GM23338 (cell line): ENCODE measurements at regions not wholly inside any gene's neighbourhood (a gene's known extent, or its start where the extent isn't known, plus 50 kb on each side); places are given as distances from the start of the nearest gene placed in this dataset.

Experiments used
- ATAC-seq: fragments of 200-7000 bp; cut with Tn5 transposase; 3 replicates; pipeline ENCODE4 v1.9.1; 2020
- DNase-seq: peaks from one replicate; pipeline ENCODE4 v3.0.0-alpha.2; 2015; ENCODE audit warnings: low spot score
- H2AFZ ChIP-seq: fragments of 200-600 bp; sonication (generic); 2 replicates; pipeline ENCODE4 v1.8.0; 2016; ENCODE audit warnings: antibody characterized with exemption, mild to moderate bottlenecking, moderate library complexity
- H3F3A ChIP-seq: fragments of 200-600 bp; sonication (generic); replicated peaks from 2 replicates; pipeline ENCODE4 v1.8.0; 2017; ENCODE audit warnings: antibody characterized with exemption, mixed run types, low read depth
- H3K27ac ChIP-seq: fragments of 200-600 bp; sonication (generic); 2 replicates; pipeline ENCODE4 v1.6.1; 2016; ENCODE audit warnings: low read depth
- H3K27me3 ChIP-seq: fragments of 200-600 bp; sonication (generic); 2 replicates; pipeline ENCODE4 v1.8.0; 2016; ENCODE audit warnings: mild to moderate bottlenecking, mixed run types, moderate library complexity; ENCODE audit not compliant: insufficient read depth
- H3K36me3 ChIP-seq: fragments of 200-600 bp; sonication (generic); 2 replicates; pipeline ENCODE4 v1.8.0; 2016; ENCODE audit warnings: mild to moderate bottlenecking; ENCODE audit not compliant: insufficient read depth
- H3K4me1 ChIP-seq: fragments of 200-600 bp; sonication (generic); 2 replicates; pipeline ENCODE4 v1.8.0; 2016; ENCODE audit warnings: mild to moderate bottlenecking, moderate library complexity; ENCODE audit not compliant: insufficient read depth
- H3K4me2 ChIP-seq: fragments of 200-600 bp; sonication (generic); 2 replicates; pipeline ENCODE4 v1.7.1; 2017; ENCODE audit warnings: mixed run types
- H3K4me3 ChIP-seq: fragments of 200-600 bp; sonication (generic); 2 replicates; pipeline ENCODE4 v1.6.1; 2016; ENCODE audit warnings: mixed run types
- H3K79me2 ChIP-seq: fragments of 200-600 bp; sonication (generic); replicated peaks from 2 replicates; pipeline ENCODE4 v1.8.0; 2017; ENCODE audit warnings: mild to moderate bottlenecking; ENCODE audit not compliant: insufficient read depth
- H3K9me2 ChIP-seq: fragments of 200-600 bp; sonication (generic); 2 replicates; pipeline ENCODE4 v1.8.0; 2017; ENCODE audit not compliant: insufficient read depth
- H4K20me1 ChIP-seq: fragments of 200-600 bp; sonication (generic); replicated peaks from 2 replicates; pipeline ENCODE4 v1.8.0; 2017; ENCODE audit warnings: mild to moderate bottlenecking; ENCODE audit not compliant: insufficient read depth
- H3K27ac Mint-ChIP-seq: 2 replicates; pipeline ENCODE4 v1.8.0; 2020; ENCODE audit warnings: inconsistent platforms, mild to moderate bottlenecking, moderate library complexity, mixed read lengths
- H3K27me3 Mint-ChIP-seq: 3 replicates; pipeline ENCODE4 v1.8.0; 2022; ENCODE audit warnings: low read depth, mild to moderate bottlenecking, moderate library complexity, mixed read lengths, inconsistent platforms; ENCODE audit not compliant: insufficient read depth, poor library complexity
- H3K36me3 Mint-ChIP-seq: 3 replicates; pipeline ENCODE4 v1.8.0; 2021; ENCODE audit warnings: low read depth, mild to moderate bottlenecking, inconsistent platforms, moderate library complexity, mixed read lengths
- H3K4me1 Mint-ChIP-seq: 3 replicates; pipeline ENCODE4 v1.8.0; 2020; ENCODE audit warnings: mild to moderate bottlenecking, inconsistent platforms, mixed read lengths
- H3K4me3 Mint-ChIP-seq: 3 replicates; pipeline ENCODE4 v1.8.0; 2021; ENCODE audit warnings: moderate library complexity, mild to moderate bottlenecking, inconsistent platforms, mixed read lengths
- H3K9me3 Mint-ChIP-seq: 3 replicates; pipeline ENCODE4 v1.8.0; 2020; ENCODE audit warnings: moderate library complexity, mild to moderate bottlenecking, inconsistent platforms, mixed read lengths
- CREB1 ChIP-seq: fragments of 250-450 bp; sonication (Bioruptor Pico); IDR thresholded peaks from 2 replicates; pipeline ENCODE4 v1.5.0; 2020; ENCODE audit warnings: low read depth, mild to moderate bottlenecking, moderate library complexity
- EZH2 ChIP-seq: fragments of 200-600 bp; sonication (generic); IDR thresholded peaks from one replicate; pipeline ENCODE4 v1.8.0; 2017; ENCODE audit warnings: antibody characterized with exemption, mild to moderate bottlenecking, low read depth; ENCODE audit not compliant: unreplicated experiment
- EZH2phosphoT487 ChIP-seq: fragments of 200-600 bp; sonication (generic); IDR thresholded peaks from one replicate; pipeline ENCODE4 v1.8.1; 2018; ENCODE audit warnings: antibody characterized with exemption; ENCODE audit not compliant: unreplicated experiment
- JUNB ChIP-seq: IDR thresholded peaks from one replicate; pipeline ENCODE4 v1.6.1; 2016; ENCODE audit warnings: antibody characterized with exemption; ENCODE audit not compliant: unreplicated experiment
- NANOG ChIP-seq: IDR thresholded peaks from 2 replicates; pipeline ENCODE4 v1.6.1; 2016; ENCODE audit warnings: antibody characterized with exemption, borderline replicate concordance
- POLR2AphosphoS5 ChIP-seq: IDR thresholded peaks from 2 replicates; pipeline ENCODE4 v1.6.1; 2016; ENCODE audit warnings: antibody characterized with exemption, low read depth
- STAT1 ChIP-seq: IDR thresholded peaks from one replicate; pipeline ENCODE4 v1.6.1; 2016; ENCODE audit warnings: antibody characterized with exemption; ENCODE audit not compliant: unreplicated experiment
- ZNF114 ChIP-seq: fragments of 250-450 bp; sonication (Bioruptor Pico); IDR thresholded peaks from 2 replicates; pipeline ENCODE4 v1.5.0; 2020; ENCODE audit warnings: mild to moderate bottlenecking, moderate library complexity
- ZNF331 ChIP-seq: fragments of 250-450 bp; sonication (Bioruptor Pico); IDR thresholded peaks from 2 replicates; pipeline ENCODE4 v1.5.0; 2020; ENCODE audit warnings: low read depth, mild to moderate bottlenecking, moderate library complexity
- TF ChIP-seq, protein P1 (sequence below): IDR thresholded peaks from one replicate; pipeline ENCODE4 v1.6.1; 2018; ENCODE audit warnings: antibody characterized with exemption; ENCODE audit not compliant: unreplicated experiment
- TF ChIP-seq, protein P2 (sequence below): IDR thresholded peaks from 2 replicates; pipeline ENCODE4 v1.6.1; 2016; ENCODE audit warnings: antibody characterized with exemption
- TF ChIP-seq, protein P3 (sequence below), 2 experiments: fragments of 200-600 bp in 1 of 2; sonication (generic) in 1 of 2; conservative IDR thresholded peaks; 2 replicates each; pipeline versions ENCODE4 v1.5.1 to v1.6.1; 2016 to 2017; ENCODE audit warnings: antibody characterized with exemption in 2 of 2, low read depth in 2 of 2, mild to moderate bottlenecking in 2 of 2, moderate library complexity in 1 of 2
- TF ChIP-seq, protein P4 (sequence below): fragments of 250-450 bp; sonication (Bioruptor Pico); IDR thresholded peaks from 2 replicates; pipeline ENCODE4 v1.5.0; 2020; ENCODE audit warnings: mild to moderate bottlenecking, moderate library complexity

DNA sequence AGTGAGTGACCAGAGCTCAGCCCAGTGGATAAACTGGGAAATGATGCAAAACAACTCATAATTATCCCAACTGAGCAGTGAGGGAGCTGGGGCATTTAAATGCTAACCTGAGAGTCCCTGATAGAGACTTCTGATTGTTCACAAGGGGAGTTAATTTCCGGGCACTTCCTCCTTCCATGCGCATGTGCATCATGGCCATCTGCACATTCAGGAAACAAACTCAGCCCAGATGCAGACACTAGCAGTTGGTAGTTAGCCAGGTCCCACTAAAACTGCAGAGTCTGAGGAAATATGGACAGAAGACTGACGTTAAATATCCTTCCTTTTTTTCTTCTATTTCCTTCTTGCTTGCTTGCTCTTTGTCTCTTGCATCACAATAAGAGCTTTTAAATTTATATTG is 852.1 kb upstream of the LRRC4C start:
- no peaks in the 10 kb centered on the region for H3F3A ChIP-seq
- DNase-seq: no peak
- H3K4me2 ChIP-seq: no peak overlapping the region
- no peak overlapping the region for H3K27ac ChIP-seq
- peaks cover 13% of the 10 kb centered on the region; the same call in 1 of the 2 replicates for H3K9me2 ChIP-seq
- H3K27me3 ChIP-seq: no peaks in the 10 kb centered on the region
- H3K36me3 Mint-ChIP-seq: peaks cover 6% of the 10 kb centered on the region; the same call in 1 of the 3 replicates
- H3K36me3 ChIP-seq: no peaks in the 10 kb centered on the region
- H3K9me3 Mint-ChIP-seq: peaks cover 70% of the 10 kb centered on the region
- no peak overlapping the region for H3K4me3 ChIP-seq
- ATAC-seq: no peak
- no peak for TF ChIP-seq EZH2
- no peak for TF ChIP-seq POLR2AphosphoS5
- TF ChIP-seq JUNB: no peak
- no peak for TF ChIP-seq EZH2phosphoT487
- no peak for TF ChIP-seq ZNF114
- TF ChIP-seq, protein P1, sequence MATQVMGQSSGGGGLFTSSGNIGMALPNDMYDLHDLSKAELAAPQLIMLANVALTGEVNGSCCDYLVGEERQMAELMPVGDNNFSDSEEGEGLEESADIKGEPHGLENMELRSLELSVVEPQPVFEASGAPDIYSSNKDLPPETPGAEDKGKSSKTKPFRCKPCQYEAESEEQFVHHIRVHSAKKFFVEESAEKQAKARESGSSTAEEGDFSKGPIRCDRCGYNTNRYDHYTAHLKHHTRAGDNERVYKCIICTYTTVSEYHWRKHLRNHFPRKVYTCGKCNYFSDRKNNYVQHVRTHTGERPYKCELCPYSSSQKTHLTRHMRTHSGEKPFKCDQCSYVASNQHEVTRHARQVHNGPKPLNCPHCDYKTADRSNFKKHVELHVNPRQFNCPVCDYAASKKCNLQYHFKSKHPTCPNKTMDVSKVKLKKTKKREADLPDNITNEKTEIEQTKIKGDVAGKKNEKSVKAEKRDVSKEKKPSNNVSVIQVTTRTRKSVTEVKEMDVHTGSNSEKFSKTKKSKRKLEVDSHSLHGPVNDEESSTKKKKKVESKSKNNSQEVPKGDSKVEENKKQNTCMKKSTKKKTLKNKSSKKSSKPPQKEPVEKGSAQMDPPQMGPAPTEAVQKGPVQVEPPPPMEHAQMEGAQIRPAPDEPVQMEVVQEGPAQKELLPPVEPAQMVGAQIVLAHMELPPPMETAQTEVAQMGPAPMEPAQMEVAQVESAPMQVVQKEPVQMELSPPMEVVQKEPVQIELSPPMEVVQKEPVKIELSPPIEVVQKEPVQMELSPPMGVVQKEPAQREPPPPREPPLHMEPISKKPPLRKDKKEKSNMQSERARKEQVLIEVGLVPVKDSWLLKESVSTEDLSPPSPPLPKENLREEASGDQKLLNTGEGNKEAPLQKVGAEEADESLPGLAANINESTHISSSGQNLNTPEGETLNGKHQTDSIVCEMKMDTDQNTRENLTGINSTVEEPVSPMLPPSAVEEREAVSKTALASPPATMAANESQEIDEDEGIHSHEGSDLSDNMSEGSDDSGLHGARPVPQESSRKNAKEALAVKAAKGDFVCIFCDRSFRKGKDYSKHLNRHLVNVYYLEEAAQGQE: no peak
- TF ChIP-seq, protein P2, sequence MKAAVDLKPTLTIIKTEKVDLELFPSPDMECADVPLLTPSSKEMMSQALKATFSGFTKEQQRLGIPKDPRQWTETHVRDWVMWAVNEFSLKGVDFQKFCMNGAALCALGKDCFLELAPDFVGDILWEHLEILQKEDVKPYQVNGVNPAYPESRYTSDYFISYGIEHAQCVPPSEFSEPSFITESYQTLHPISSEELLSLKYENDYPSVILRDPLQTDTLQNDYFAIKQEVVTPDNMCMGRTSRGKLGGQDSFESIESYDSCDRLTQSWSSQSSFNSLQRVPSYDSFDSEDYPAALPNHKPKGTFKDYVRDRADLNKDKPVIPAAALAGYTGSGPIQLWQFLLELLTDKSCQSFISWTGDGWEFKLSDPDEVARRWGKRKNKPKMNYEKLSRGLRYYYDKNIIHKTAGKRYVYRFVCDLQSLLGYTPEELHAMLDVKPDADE: no peak
- TF ChIP-seq, protein P3, sequence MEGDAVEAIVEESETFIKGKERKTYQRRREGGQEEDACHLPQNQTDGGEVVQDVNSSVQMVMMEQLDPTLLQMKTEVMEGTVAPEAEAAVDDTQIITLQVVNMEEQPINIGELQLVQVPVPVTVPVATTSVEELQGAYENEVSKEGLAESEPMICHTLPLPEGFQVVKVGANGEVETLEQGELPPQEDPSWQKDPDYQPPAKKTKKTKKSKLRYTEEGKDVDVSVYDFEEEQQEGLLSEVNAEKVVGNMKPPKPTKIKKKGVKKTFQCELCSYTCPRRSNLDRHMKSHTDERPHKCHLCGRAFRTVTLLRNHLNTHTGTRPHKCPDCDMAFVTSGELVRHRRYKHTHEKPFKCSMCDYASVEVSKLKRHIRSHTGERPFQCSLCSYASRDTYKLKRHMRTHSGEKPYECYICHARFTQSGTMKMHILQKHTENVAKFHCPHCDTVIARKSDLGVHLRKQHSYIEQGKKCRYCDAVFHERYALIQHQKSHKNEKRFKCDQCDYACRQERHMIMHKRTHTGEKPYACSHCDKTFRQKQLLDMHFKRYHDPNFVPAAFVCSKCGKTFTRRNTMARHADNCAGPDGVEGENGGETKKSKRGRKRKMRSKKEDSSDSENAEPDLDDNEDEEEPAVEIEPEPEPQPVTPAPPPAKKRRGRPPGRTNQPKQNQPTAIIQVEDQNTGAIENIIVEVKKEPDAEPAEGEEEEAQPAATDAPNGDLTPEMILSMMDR (conservative IDR thresholded peaks at IDR 0.05; ENCODE audit: low read depth in 2 of 2): no peak
- no peak for TF ChIP-seq NANOG
- TF ChIP-seq STAT1: no peak
- TF ChIP-seq CREB1: no peak
- no peak for TF ChIP-seq ZNF331 (CRISPR knock-in tag)
- TF ChIP-seq, protein P4, sequence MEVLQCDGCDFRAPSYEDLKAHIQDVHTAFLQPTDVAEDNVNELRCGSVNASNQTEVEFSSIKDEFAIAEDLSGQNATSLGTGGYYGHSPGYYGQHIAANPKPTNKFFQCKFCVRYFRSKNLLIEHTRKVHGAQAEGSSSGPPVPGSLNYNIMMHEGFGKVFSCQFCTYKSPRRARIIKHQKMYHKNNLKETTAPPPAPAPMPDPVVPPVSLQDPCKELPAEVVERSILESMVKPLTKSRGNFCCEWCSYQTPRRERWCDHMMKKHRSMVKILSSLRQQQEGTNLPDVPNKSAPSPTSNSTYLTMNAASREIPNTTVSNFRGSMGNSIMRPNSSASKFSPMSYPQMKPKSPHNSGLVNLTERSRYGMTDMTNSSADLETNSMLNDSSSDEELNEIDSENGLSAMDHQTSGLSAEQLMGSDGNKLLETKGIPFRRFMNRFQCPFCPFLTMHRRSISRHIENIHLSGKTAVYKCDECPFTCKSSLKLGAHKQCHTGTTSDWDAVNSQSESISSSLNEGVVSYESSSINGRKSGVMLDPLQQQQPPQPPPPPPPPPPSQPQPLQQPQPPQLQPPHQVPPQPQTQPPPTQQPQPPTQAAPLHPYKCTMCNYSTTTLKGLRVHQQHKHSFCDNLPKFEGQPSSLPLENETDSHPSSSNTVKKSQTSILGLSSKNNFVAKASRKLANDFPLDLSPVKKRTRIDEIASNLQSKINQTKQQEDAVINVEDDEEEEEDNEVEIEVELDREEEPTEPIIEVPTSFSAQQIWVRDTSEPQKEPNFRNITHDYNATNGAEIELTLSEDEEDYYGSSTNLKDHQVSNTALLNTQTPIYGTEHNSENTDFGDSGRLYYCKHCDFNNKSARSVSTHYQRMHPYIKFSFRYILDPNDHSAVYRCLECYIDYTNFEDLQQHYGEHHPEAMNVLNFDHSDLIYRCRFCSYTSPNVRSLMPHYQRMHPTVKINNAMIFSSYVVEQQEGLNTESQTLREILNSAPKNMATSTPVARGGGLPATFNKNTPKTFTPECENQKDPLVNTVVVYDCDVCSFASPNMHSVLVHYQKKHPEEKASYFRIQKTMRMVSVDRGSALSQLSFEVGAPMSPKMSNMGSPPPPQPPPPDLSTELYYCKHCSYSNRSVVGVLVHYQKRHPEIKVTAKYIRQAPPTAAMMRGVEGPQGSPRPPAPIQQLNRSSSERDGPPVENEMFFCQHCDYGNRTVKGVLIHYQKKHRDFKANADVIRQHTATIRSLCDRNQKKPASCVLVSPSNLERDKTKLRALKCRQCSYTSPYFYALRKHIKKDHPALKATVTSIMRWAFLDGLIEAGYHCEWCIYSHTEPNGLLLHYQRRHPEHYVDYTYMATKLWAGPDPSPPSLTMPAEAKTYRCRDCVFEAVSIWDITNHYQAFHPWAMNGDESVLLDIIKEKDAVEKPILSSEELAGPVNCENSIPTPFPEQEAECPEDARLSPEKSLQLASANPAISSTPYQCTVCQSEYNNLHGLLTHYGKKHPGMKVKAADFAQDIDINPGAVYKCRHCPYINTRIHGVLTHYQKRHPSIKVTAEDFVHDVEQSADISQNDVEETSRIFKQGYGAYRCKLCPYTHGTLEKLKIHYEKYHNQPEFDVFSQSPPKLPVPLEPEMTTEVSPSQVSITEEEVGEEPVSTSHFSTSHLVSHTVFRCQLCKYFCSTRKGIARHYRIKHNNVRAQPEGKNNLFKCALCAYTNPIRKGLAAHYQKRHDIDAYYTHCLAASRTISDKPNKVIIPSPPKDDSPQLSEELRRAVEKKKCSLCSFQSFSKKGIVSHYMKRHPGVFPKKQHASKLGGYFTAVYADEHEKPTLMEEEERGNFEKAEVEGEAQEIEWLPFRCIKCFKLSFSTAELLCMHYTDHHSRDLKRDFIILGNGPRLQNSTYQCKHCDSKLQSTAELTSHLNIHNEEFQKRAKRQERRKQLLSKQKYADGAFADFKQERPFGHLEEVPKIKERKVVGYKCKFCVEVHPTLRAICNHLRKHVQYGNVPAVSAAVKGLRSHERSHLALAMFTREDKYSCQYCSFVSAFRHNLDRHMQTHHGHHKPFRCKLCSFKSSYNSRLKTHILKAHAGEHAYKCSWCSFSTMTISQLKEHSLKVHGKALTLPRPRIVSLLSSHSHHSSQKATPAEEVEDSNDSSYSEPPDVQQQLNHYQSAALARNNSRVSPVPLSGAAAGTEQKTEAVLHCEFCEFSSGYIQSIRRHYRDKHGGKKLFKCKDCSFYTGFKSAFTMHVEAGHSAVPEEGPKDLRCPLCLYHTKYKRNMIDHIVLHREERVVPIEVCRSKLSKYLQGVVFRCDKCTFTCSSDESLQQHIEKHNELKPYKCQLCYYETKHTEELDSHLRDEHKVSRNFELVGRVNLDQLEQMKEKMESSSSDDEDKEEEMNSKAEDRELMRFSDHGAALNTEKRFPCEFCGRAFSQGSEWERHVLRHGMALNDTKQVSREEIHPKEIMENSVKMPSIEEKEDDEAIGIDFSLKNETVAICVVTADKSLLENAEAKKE: no peak
- no peaks in the 10 kb centered on the region for H3K4me1 Mint-ChIP-seq
- no peaks in the 10 kb centered on the region for H3K79me2 ChIP-seq
- H2AFZ ChIP-seq: peak overlapping the region; percentile 78
- no peak overlapping the region for H3K4me3 Mint-ChIP-seq
- H4K20me1 ChIP-seq: no peaks in the 10 kb centered on the region
- no peaks in the 10 kb centered on the region for H3K4me1 ChIP-seq
- no peak overlapping the region for H3K27ac Mint-ChIP-seq
- peaks cover 6% of the 10 kb centered on the region for H3K27me3 Mint-ChIP-seq
